VCaP (cell line): ENCODE measurements at regions not wholly inside any gene's neighbourhood (a gene's known extent, or its start where the extent isn't known, plus 50 kb on each side); places are given as distances from the start of the nearest gene placed in this dataset.
"Not testable (repeated sequence)": the region's sequence is repeated elsewhere in the genome, so short reads cannot be mapped to it uniquely, and the experiment has no call there.

Experiments used
- H3K27ac ChIP-seq: fragments of 450-650 bp; 2 replicates; pipeline ENCODE4 v1.5.1; 2017
- CTCF ChIP-seq: fragments of 450-650 bp; conservative IDR thresholded peaks from 2 replicates; pipeline ENCODE4 v1.5.1; 2017; ENCODE audit warnings: mild to moderate bottlenecking, moderate library complexity

DNA sequence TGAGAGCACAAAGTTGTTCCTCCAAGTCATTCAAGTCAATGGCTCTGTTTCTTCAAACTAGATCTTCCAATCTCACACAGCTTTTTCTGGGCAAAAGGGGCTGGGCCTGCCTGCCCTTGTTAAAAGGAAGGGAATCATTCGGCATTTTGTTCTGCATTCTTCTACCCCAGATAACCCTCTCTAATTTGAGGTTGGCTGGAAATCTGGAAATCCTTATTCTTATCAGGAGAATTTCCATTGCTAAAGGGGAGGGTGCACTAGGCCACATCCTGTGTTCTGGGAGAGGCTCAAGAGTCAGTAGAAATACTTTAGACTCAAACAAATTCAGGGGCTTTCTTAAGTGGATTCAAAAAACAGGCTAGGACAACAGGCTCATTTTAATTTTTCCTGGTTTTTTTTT, 384.7 kb upstream of the ZNF462 start:
- no peak for TF ChIP-seq CTCF
- no peak overlapping the region for H3K27ac ChIP-seq

DNA sequence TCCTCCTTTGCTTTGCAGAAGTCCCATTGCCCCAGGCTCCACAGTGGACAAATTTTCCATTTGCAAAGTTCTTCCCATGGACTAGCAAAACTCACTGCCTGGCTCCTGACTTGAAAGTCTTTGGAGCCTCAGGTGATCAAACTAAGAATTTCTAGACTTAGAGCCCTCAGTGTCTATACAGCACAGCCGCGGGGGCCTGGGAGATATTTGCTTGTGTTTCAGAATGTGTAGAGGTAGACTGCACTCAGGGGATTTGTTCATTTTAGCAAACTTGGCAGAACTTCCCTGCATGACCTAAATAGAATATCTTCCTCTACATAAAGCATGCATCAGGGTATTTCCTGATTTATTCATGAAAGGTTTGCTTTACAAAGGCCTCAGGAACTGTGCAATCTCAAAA, 384.2 kb upstream of the ZNF462 start:
- H3K27ac ChIP-seq, result no peak overlapping the region
- no peak for TF ChIP-seq CTCF

DNA sequence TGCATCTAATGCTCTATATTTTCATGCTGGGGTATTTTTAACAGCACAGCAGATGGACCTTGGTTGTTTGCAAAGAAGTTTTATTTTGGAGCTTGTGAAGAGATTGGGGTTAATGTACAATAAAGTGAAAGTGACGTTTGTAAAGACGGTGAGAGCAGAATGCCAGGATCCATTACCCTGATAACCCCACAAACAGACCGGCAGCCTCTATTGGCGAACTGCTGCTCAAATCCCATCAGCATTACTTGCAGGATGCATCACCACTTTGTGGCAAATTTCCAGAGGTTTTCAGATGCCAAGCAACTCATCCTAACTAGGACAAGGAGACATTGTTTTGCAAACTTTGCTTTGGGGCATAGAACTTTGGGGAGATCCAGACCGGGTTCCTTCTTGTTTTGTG, 383.3 kb upstream of the ZNF462 start:
- H3K27ac ChIP-seq, result no peak overlapping the region
- TF ChIP-seq CTCF, result no peak

- no peak overlapping the region for H3K27ac ChIP-seq
- no peak for TF ChIP-seq CTCF
Measured at GRCh38 chr9:106481013-106481609, 381.9 kb upstream of the ZNF462 start.

GRCh38 chr9:106482733-106483132, 380.2 kb upstream of the ZNF462 start:
- TF ChIP-seq CTCF, result no peak
- no peak overlapping the region for H3K27ac ChIP-seq

DNA sequence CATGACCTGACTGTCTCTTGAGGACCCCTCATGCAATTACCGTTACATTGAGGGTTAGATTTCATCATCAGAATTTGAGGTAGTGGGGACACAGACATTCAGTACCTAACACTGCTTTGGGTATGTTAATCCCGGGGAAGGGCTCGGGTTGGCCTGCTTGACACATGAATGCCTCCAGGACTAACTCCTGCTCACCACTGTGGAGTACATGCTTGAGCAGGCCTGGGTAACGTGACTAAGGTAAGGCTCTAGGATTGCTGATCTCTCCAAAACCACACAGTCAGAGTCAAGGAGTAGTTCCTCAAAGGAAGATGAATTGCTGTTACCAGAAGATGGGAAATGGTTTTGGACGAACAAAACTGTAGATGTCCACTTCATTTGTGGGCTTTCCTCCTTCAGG, 376.3 kb upstream of the ZNF462 start:
- no peak overlapping the region for H3K27ac ChIP-seq
- TF ChIP-seq CTCF, result no peak

GRCh38 chr9:106487266-106487665, 375.7 kb upstream of the ZNF462 start:
- TF ChIP-seq CTCF, result no peak
- no peak overlapping the region for H3K27ac ChIP-seq

DNA sequence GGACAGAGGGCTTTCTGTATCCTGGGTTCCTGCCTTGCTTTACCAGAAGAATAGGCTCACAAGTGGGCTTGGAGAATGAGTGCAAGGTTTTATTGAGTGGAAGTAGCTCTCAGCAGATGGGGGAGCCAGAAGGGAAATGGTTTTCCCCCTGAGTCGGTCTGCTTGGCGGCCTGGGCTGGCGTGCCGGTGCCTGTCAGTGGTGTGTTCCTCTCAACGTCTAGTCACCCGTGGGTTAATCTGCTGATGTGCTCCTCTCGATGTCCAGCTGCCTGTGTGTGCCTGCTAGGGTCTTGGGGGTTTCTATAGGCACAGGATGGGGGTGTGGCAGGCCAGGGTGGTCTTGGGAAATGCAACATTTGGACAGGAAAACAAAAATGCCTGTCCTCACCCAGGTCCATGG, 370.8 kb upstream of the ZNF462 start:
- not testable (repeated sequence) for H3K27ac ChIP-seq
